H9 (cell line): ENCODE measurements at regions not wholly inside any gene's neighbourhood (a gene's known extent, or its start where the extent isn't known, plus 50 kb on each side); places are given as distances from the start of the nearest gene placed in this dataset.

Experiments
- DNase-seq: peaks from one replicate; pipeline ENCODE4 v3.0.0-alpha.2; 2017
- H2AFZ ChIP-seq: one replicate; pipeline ENCODE4 v1.6.1; 2013; ENCODE audit warnings: mild to moderate bottlenecking, low read length, control low read depth, moderate library complexity
- H2AK5ac ChIP-seq: 2 replicates; pipeline ENCODE4 v1.6.1; 2013; ENCODE audit warnings: low read length, control low read depth, mixed read lengths; ENCODE audit not compliant: insufficient read length
- H2BK120ac ChIP-seq: one replicate; pipeline ENCODE4 v1.6.1; 2013; ENCODE audit warnings: low read depth, mild to moderate bottlenecking, low read length, control low read depth, inconsistent platforms; ENCODE audit not compliant: poor library complexity, severe bottlenecking
- H2BK12ac ChIP-seq: 2 replicates; pipeline ENCODE4 v1.6.1; 2013; ENCODE audit warnings: low read length, control low read depth, mixed read lengths, low read depth; ENCODE audit not compliant: insufficient read length
- H2BK15ac ChIP-seq: 2 replicates; pipeline ENCODE4 v1.6.1; 2013; ENCODE audit warnings: low read depth, low read length, control low read depth
- H2BK20ac ChIP-seq: one replicate; pipeline ENCODE4 v1.6.1; 2013; ENCODE audit warnings: low read depth, mild to moderate bottlenecking, low read length, control low read depth, inconsistent platforms; ENCODE audit not compliant: poor library complexity, severe bottlenecking
- H2BK5ac ChIP-seq: 2 replicates; pipeline ENCODE4 v1.6.1; 2013; ENCODE audit warnings: low read length, control low read depth, mixed read lengths; ENCODE audit not compliant: insufficient read length
- H3K14ac ChIP-seq: 2 replicates; pipeline ENCODE4 v1.6.1; 2013; ENCODE audit warnings: low read length, control low read depth; ENCODE audit not compliant: insufficient read depth
- H3K18ac ChIP-seq: 2 replicates; pipeline ENCODE4 v1.6.1; 2013; ENCODE audit warnings: low read depth, mild to moderate bottlenecking, mixed read lengths, low read length, control low read depth; ENCODE audit not compliant: insufficient read length
- H3K23ac ChIP-seq: 2 replicates; pipeline ENCODE4 v1.6.1; 2013; ENCODE audit warnings: low read length, control low read depth, mixed read lengths, low read depth; ENCODE audit not compliant: insufficient read length
- H3K23me2 ChIP-seq: 2 replicates; pipeline ENCODE4 v1.6.1; 2013; ENCODE audit warnings: low read depth, mild to moderate bottlenecking, mixed read lengths, low read length, control low read depth; ENCODE audit not compliant: insufficient read length, poor library complexity, severe bottlenecking
- H3K27ac ChIP-seq: 2 replicates; pipeline ENCODE4 v1.5.1; 2013; ENCODE audit warnings: low read length, control low read depth, mixed read lengths, low read depth; ENCODE audit not compliant: insufficient read length
- H3K27me3 ChIP-seq: 2 replicates; pipeline ENCODE4 v1.6.1; 2013; ENCODE audit warnings: low read length, control low read depth, inconsistent platforms; ENCODE audit not compliant: insufficient read depth
- H3K4ac ChIP-seq: 2 replicates; pipeline ENCODE4 v1.6.1; 2013; ENCODE audit warnings: low read depth, mild to moderate bottlenecking, control low read depth, inconsistent platforms, low read length, moderate library complexity
- H3K4me1 ChIP-seq: 2 replicates; pipeline ENCODE4 v1.6.1; 2013; ENCODE audit warnings: low read length, control low read depth, inconsistent platforms; ENCODE audit not compliant: insufficient read depth
- H3K4me2 ChIP-seq: 2 replicates; pipeline ENCODE4 v1.6.1; 2013; ENCODE audit warnings: low read length, control low read depth, mixed read lengths; ENCODE audit not compliant: insufficient read length, insufficient read depth
- H3K56ac ChIP-seq: 2 replicates; pipeline ENCODE4 v1.6.1; 2013; ENCODE audit warnings: low read depth, mild to moderate bottlenecking, mixed read lengths, low read length, control low read depth; ENCODE audit not compliant: insufficient read length
- H3K79me1 ChIP-seq: 2 replicates; pipeline ENCODE4 v1.6.1; 2013; ENCODE audit warnings: low read depth, mild to moderate bottlenecking, moderate library complexity, low read length, control low read depth, inconsistent platforms; ENCODE audit not compliant: insufficient read depth, poor library complexity, severe bottlenecking
- H3K79me2 ChIP-seq: 2 replicates; pipeline ENCODE4 v1.6.1; 2013; ENCODE audit warnings: low read length, control low read depth, inconsistent platforms; ENCODE audit not compliant: insufficient read depth
- H3K9ac ChIP-seq: 2 replicates; pipeline ENCODE4 v1.6.1; 2013; ENCODE audit warnings: low read length, control low read depth, mixed read lengths; ENCODE audit not compliant: insufficient read length; ENCODE audit errors: extremely low read depth
- H3K9me3 ChIP-seq: one replicate; pipeline ENCODE4 v1.6.1; 2013; ENCODE audit warnings: low read depth, low read length, inconsistent platforms; ENCODE audit not compliant: control insufficient read depth
- H3T11ph ChIP-seq: one replicate; pipeline ENCODE4 v1.6.1; 2013; ENCODE audit warnings: mild to moderate bottlenecking, low read length, control low read depth, inconsistent platforms
- H4K20me1 ChIP-seq: one replicate; pipeline ENCODE4 v1.6.1; 2013; ENCODE audit not compliant: control insufficient read depth, insufficient read length, insufficient read depth
- H4K5ac ChIP-seq: 2 replicates; pipeline ENCODE4 v1.6.1; 2013; ENCODE audit warnings: low read depth, mild to moderate bottlenecking, mixed read lengths, low read length, control low read depth; ENCODE audit not compliant: insufficient read length
- H4K8ac ChIP-seq: replicated peaks from 2 replicates; pipeline ENCODE4 v1.6.1; 2013; ENCODE audit warnings: low read length, control low read depth, mixed read lengths, low read depth; ENCODE audit not compliant: insufficient read length
- H4K91ac ChIP-seq: 2 replicates; pipeline ENCODE4 v1.6.1; 2013; ENCODE audit warnings: low read depth, mild to moderate bottlenecking, moderate library complexity, mixed read lengths, low read length, control low read depth; ENCODE audit not compliant: insufficient read length
- H3K27ac Mint-ChIP-seq, 3 experiments: 2 replicates in 2 of 3; 3 replicates in 1 of 3; pipeline ENCODE4 v1.8.0; 2020 to 2021; ENCODE audit warnings: mixed read lengths in 3 of 3, mild to moderate bottlenecking in 1 of 3, moderate library complexity in 1 of 3
- H3K27me3 Mint-ChIP-seq: 2 replicates; pipeline ENCODE4 v1.8.0; 2021; ENCODE audit warnings: low read depth, mild to moderate bottlenecking, moderate library complexity, mixed read lengths
- H3K36me3 Mint-ChIP-seq, 3 experiments: 2 replicates in 2 of 3; 3 replicates in 1 of 3; pipeline ENCODE4 v1.8.0; 2020 to 2021; ENCODE audit warnings: low read depth in 3 of 3, mixed read lengths in 3 of 3; ENCODE audit not compliant: insufficient read depth in 1 of 3
- H3K4me1 Mint-ChIP-seq, 2 experiments: 2 replicates each; pipeline ENCODE4 v1.8.0; 2020; ENCODE audit warnings: mixed read lengths in 2 of 2
- H3K4me3 Mint-ChIP-seq, 2 experiments: 2 replicates in 1 of 2; 3 replicates in 1 of 2; pipeline ENCODE4 v1.8.0; 2020 to 2021; ENCODE audit warnings: mild to moderate bottlenecking in 2 of 2, mixed read lengths in 2 of 2, moderate library complexity in 1 of 2
- H3K9me3 Mint-ChIP-seq, 2 experiments: 2 replicates in 1 of 2; 3 replicates in 1 of 2; pipeline ENCODE4 v1.8.0; 2020; ENCODE audit warnings: mild to moderate bottlenecking in 2 of 2, mixed read lengths in 2 of 2, moderate library complexity in 1 of 2
- WGBS: extraction: QIAGEN DNeasy Blood & Tissue Kit; methylation state at CpG from one replicate; pipeline ENCODE4 v1.1.7; 2013; ENCODE audit warnings: missing lambda C conversion rate, low lambda C conversion rate, mixed read lengths; ENCODE audit not compliant: insufficient read length; ENCODE audit errors: extremely low coverage; 5-methylcytosine and 5-hydroxymethylcytosine counted together
- TF ChIP-seq, protein P1 (sequence below): fragments of 200-600 bp; sonication (generic); conservative IDR thresholded peaks from 3 replicates; pipeline ENCODE4 v1.8.0; 2021; ENCODE audit warnings: antibody characterized with exemption, mild to moderate bottlenecking

GRCh38 chr9:129237164-129237611 lies 59.1 kb upstream of the IER5L start:
- H3K4me1 Mint-ChIP-seq: peaks cover 12 to 18% of the 10 kb centered on the region in 2 experiments
- Histone ChIP-seq H3K23ac (no peak overlapping the region), H4K20me1 (no peaks in the 10 kb centered on the region), H3K79me1 (no peaks in the 10 kb centered on the region), H2BK20ac (no peak overlapping the region), H3K4me1 (no peaks in the 10 kb centered on the region), H3K23me2 (no peaks in the 10 kb centered on the region), H3T11ph (no peak overlapping the region), H2BK12ac (no peak overlapping the region), H2BK120ac (no peak overlapping the region), H3K9ac (no peak overlapping the region), H3K14ac (no peak overlapping the region), H3K56ac (no peak overlapping the region), H2AK5ac (no peak overlapping the region), H3K9me3 (no peaks in the 10 kb centered on the region), H4K5ac (no peak overlapping the region), H3K4ac (no peak overlapping the region), H2BK5ac (no peak overlapping the region), H2BK15ac (no peak overlapping the region), H3K18ac (no peak overlapping the region), H3K27me3 (no peaks in the 10 kb centered on the region), H4K91ac (no peak overlapping the region), H3K4me2 (no peak overlapping the region), H2AFZ (no peak overlapping the region), H3K27ac (no peak overlapping the region), H4K8ac (no peak overlapping the region), H3K79me2 (no peaks in the 10 kb centered on the region)
- H3K36me3 Mint-ChIP-seq: peaks cover 0 to 2% (median 0%) of the 10 kb centered on the region in 3 experiments; a peak in 1 of 7 replicates
- H3K27me3 Mint-ChIP-seq: peaks cover 12% of the 10 kb centered on the region
- H3K9me3 Mint-ChIP-seq: no peaks in the 10 kb centered on the region
- no peak for DNase-seq
- H3K27ac Mint-ChIP-seq: no peak overlapping the region
- WGBS: no CpG with 5 or more reads among the region's 13 CpGs
- TF ChIP-seq, protein P1, sequence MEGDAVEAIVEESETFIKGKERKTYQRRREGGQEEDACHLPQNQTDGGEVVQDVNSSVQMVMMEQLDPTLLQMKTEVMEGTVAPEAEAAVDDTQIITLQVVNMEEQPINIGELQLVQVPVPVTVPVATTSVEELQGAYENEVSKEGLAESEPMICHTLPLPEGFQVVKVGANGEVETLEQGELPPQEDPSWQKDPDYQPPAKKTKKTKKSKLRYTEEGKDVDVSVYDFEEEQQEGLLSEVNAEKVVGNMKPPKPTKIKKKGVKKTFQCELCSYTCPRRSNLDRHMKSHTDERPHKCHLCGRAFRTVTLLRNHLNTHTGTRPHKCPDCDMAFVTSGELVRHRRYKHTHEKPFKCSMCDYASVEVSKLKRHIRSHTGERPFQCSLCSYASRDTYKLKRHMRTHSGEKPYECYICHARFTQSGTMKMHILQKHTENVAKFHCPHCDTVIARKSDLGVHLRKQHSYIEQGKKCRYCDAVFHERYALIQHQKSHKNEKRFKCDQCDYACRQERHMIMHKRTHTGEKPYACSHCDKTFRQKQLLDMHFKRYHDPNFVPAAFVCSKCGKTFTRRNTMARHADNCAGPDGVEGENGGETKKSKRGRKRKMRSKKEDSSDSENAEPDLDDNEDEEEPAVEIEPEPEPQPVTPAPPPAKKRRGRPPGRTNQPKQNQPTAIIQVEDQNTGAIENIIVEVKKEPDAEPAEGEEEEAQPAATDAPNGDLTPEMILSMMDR: no peak
- H3K4me3 Mint-ChIP-seq: no peak overlapping the region
